ENCODE measurements at regions not wholly inside any gene's neighbourhood (a gene's known extent, or its start where the extent isn't known, plus 50 kb on each side); places are given as distances from the start of the nearest gene placed in this dataset.

GRCh38 chr19:31784671-31785101 lies 435.4 kb upstream of the TSHZ3 start:
- DNase-seq (ENCODE audit: low read depth, low spot score) = no peak

- DNase-seq (ENCODE audit: low read depth, low spot score) = no peak
Observed at GRCh38 chr19:31801611-31802010, 452.4 kb upstream of the TSHZ3 start.

GRCh38 chr19:31803835-31804446 lies 454.7 kb upstream of the TSHZ3 start:
- no peak for DNase-seq (ENCODE audit: low read depth, low spot score)

- no peak for DNase-seq (ENCODE audit: low read depth, low spot score)
Observed at GRCh38 chr19:31804668-31805067, 455.4 kb upstream of the TSHZ3 start.

- DNase-seq (ENCODE audit: low read depth, low spot score) = no peak
Observed at GRCh38 chr19:31810536-31811109, 461.4 kb upstream of the TSHZ3 start.

- no peak for DNase-seq (ENCODE audit: low read depth, low spot score)
Observed at GRCh38 chr19:31817971-31818797, 468.9 kb upstream of the TSHZ3 start.

GRCh38 chr19:31818798-31819105 lies 469.5 kb upstream of the TSHZ3 start:
- no peak for DNase-seq (ENCODE audit: low read depth, low spot score)

- no peak for DNase-seq (ENCODE audit: low read depth, low spot score)
Observed at GRCh38 chr19:31819837-31820236, 470.6 kb upstream of the TSHZ3 start.

- DNase-seq (ENCODE audit: low read depth, low spot score) = no peak
Observed at GRCh38 chr19:31821346-31821745, 472.1 kb upstream of the TSHZ3 start.

GRCh38 chr19:31825134-31826094 lies 476.2 kb upstream of the TSHZ3 start:
- no peak for DNase-seq (ENCODE audit: low read depth, low spot score)

- DNase-seq (ENCODE audit: low read depth, low spot score) = no peak
Observed at GRCh38 chr19:31826325-31826724, 477.1 kb upstream of the TSHZ3 start.

- no peak for DNase-seq (ENCODE audit: low read depth, low spot score)
Observed at GRCh38 chr19:31831421-31832175, 482.4 kb upstream of the TSHZ3 start.

- DNase-seq (ENCODE audit: low read depth, low spot score) = no peak
Observed at GRCh38 chr19:31832176-31832548, 482.9 kb upstream of the TSHZ3 start.

GRCh38 chr19:31834070-31834469 lies 484.8 kb upstream of the TSHZ3 start:
- no peak for DNase-seq (ENCODE audit: low read depth, low spot score)

- no peak for DNase-seq (ENCODE audit: low read depth, low spot score)
Observed at GRCh38 chr19:31838163-31838815, 489.1 kb upstream of the TSHZ3 start.

GRCh38 chr19:31840371-31840770 lies 491.1 kb upstream of the TSHZ3 start:
- DNase-seq (ENCODE audit: low read depth, low spot score) = no peak

GRCh38 chr19:31841755-31842154 lies 492.5 kb upstream of the TSHZ3 start:
- no peak for DNase-seq (ENCODE audit: low read depth, low spot score)

GRCh38 chr19:31863122-31863521 lies 482.3 kb upstream of the ZNF507 start:
- DNase-seq (ENCODE audit: low read depth, low spot score) = no peak

GRCh38 chr19:31874313-31874712 lies 471.1 kb upstream of the ZNF507 start:
- no peak for DNase-seq (ENCODE audit: low read depth, low spot score)

- no peak for DNase-seq (ENCODE audit: low read depth, low spot score)
Observed at GRCh38 chr19:31875591-31875990, 469.8 kb upstream of the ZNF507 start.

GRCh38 chr19:31880283-31880682 lies 465.1 kb upstream of the ZNF507 start:
- DNase-seq (ENCODE audit: low read depth, low spot score) = no peak
